Activated CD4-positive, alpha-beta memory T cell treated with anti-CD3 and anti-CD28 coated beads for 36 hours (primary cell): ENCODE measurements at regions not wholly inside any gene's neighbourhood (a gene's known extent, or its start where the extent isn't known, plus 50 kb on each side); places are given as distances from the start of the nearest gene placed in this dataset.

Experiments used
- CTCF ChIA-PET: fragments of 350-600 bp; sonication (Branson Sonifier 250); formaldehyde crosslinking; loops from one replicate; lab custom pipeline; 2021; ENCODE audit warnings: antibody characterized with exemption, inconsistent platforms; lab: Charles Lee
- POLR2A ChIA-PET: fragments of 350-600 bp; sonication (Branson Sonifier 250); formaldehyde crosslinking; loops from one replicate; lab custom pipeline; 2021; ENCODE audit warnings: antibody characterized with exemption; lab: Charles Lee
- DNase-seq: peaks from one replicate; pipeline ENCODE4 v3.0.0-alpha.2; 2020
- H3K27ac Mint-ChIP-seq: one replicate; pipeline ENCODE4 v1.8.0; 2021; ENCODE audit warnings: mixed read lengths
- H3K27me3 Mint-ChIP-seq: one replicate; pipeline ENCODE4 v1.8.0; 2021; ENCODE audit warnings: mixed read lengths
- H3K36me3 Mint-ChIP-seq: one replicate; pipeline ENCODE4 v1.8.0; 2021; ENCODE audit warnings: mixed read lengths
- H3K4me1 Mint-ChIP-seq: one replicate; pipeline ENCODE4 v1.8.0; 2021; ENCODE audit warnings: low read depth, mixed read lengths
- H3K4me3 Mint-ChIP-seq: one replicate; pipeline ENCODE4 v1.8.0; 2021; ENCODE audit warnings: mild to moderate bottlenecking, mixed read lengths
- H3K9me3 Mint-ChIP-seq: one replicate; pipeline ENCODE4 v1.8.0; 2021; ENCODE audit warnings: mixed read lengths
- intact Hi-C: fragments of 100-400 bp; cut with micrococcal nuclease; formaldehyde crosslinking; loops from one replicate; pipeline ENCODE4 v1.15.1; 2023

DNA sequence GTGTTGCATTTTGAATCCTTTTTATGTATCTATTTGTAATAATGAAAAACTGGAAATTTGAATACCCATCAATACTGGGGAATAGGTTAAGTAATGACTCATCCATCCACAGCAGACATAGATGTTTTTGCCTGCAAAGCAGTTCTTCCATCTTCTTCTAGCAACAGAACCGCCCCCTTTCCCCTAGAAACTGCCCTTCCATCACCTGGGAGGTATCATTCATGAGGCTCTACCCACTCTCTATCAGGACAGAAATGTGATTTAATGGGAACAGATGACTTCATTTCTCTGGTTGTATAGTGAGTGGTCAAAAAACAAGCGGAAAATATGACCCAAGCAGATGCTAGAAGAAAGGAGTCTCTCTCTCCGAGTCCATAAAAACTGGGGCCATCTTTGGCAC is 532.8 kb downstream of the UQCRFS1 start:
- Mint-ChIP-seq H3K4me1 (no peaks in the 10 kb centered on the region), H3K36me3 (no peaks in the 10 kb centered on the region), H3K4me3 (no peak overlapping the region), H3K9me3 (peaks cover 6% of the 10 kb centered on the region), H3K27ac (no peak overlapping the region), H3K27me3 (no peaks in the 10 kb centered on the region)
- ChIA-PET CTCF (no interaction called here), POLR2A (no interaction called here)
- intact Hi-C loops: no loop called here
- no peak for DNase-seq

DNA sequence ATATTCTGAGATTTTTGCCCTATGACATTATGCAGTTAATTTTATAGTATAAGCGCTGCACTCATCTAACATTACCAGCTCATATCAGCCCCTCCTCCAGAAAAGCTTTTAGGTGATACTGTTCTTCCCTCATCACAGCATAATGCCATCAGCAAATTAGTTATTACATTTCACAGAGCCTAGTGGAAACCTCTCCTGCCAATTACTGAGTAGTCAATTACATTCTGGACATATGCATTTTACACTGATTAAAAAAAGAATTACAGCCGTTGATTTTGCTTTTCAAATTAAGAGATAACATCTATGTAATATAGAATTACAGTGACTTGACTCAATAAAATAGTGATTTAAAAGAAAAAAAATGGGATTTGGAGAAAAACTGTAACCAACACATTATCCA is 542.1 kb downstream of the UQCRFS1 start:
- H3K4me3 Mint-ChIP-seq: no peak overlapping the region
- POLR2A ChIA-PET: no interaction called here
- intact Hi-C loops: no loop called here

DNA sequence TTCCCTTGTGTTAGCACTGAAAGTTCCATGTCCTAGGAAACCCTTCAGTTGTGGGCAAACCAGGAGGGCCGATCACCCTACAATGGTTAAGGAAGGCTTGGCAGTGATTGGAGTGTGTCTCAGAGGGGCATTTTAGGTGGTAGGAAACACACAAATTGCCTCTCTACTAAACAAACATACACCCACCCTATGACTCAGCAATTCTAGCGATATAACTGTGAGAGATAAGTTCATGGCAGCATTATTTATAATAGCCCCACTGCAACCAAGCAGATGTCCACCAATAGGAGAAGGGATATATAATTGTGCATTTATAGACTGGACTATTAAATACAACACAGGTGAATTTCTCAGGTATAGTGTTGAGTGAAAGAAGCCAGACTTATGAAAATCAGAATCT is 543.1 kb downstream of the UQCRFS1 start:
- Mint-ChIP-seq H3K36me3 (peaks cover 4% of the 10 kb centered on the region), H3K27ac (no peak overlapping the region), H3K9me3 (peaks cover 48% of the 10 kb centered on the region), H3K27me3 (no peaks in the 10 kb centered on the region), H3K4me1 (no peaks in the 10 kb centered on the region), H3K4me3 (no peak overlapping the region)
- POLR2A ChIA-PET: no interaction called here
- DNase-seq: no peak
- CTCF ChIA-PET: no interaction called here
- intact Hi-C loops: no loop called here

More for the DNA sequence above, 542.1 kb downstream of the UQCRFS1 start:
- CTCF ChIA-PET: no interaction called here
- DNase-seq: no peak
- Mint-ChIP-seq H3K27ac (no peak overlapping the region), H3K36me3 (peaks cover 4% of the 10 kb centered on the region), H3K9me3 (peaks cover 43% of the 10 kb centered on the region), H3K27me3 (no peaks in the 10 kb centered on the region), H3K4me1 (no peaks in the 10 kb centered on the region)

DNA sequence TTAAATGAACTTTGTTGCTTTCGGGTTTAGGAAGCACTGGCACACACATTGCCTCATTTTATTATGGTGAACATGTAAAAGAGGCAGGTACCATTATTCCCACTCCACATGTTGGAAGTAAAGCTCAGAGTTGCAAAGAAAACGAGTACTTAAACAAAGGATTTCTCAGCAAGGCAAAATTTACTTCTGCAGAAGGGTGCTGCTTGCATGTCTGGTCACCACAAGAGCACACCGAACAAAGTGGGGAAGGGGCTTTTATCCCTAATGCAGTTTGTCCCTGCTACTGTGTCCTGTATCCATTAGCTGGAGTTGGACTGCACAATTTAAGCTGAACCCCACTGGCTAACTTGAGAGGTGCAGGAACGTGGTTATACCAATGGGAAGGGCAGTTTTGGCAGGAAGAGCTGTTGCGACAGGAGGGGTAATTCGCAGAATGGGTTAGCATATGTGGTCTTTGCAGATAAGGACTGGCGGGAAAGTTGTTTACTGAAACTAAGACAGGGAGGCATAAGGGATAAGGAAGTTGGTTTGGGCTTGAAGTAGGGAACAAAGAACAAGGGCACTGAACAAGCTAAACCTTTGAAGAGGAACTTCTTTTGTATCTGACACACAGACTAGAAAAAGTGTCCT is 545.5 kb downstream of the UQCRFS1 start:
- no peaks in the 10 kb centered on the region for H3K4me1 Mint-ChIP-seq
- no peaks in the 10 kb centered on the region for H3K27me3 Mint-ChIP-seq
- H3K4me3 Mint-ChIP-seq: no peak overlapping the region
- H3K36me3 Mint-ChIP-seq: peaks cover 4% of the 10 kb centered on the region
- H3K27ac Mint-ChIP-seq: no peak overlapping the region
- no peak for DNase-seq
- peaks cover 49% of the 10 kb centered on the region for H3K9me3 Mint-ChIP-seq
- ChIA-PET POLR2A (no interaction called here), CTCF (no interaction called here)
- intact Hi-C loops: no loop called here

DNA sequence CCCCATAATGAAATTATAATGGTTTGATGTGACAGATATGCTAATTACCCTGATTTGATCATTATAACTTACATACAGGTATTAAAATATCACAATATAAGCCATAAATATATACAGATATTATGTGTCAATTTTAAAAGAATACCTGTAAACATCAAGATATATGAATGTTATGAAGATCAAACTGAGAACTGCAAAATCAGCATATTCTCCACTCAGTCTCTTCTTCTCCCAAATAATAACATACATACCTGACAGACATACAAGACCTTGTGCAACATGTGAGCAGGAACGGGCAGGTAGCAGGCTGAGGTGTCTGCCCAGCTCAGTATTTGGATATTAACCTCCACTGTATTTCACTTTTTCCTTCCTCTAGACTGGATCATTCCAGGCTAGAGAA is 547.2 kb downstream of the UQCRFS1 start:
- Mint-ChIP-seq H3K27ac (no peak overlapping the region), H3K36me3 (peaks cover 4% of the 10 kb centered on the region), H3K27me3 (no peaks in the 10 kb centered on the region), H3K4me1 (no peaks in the 10 kb centered on the region), H3K9me3 (peaks cover 51% of the 10 kb centered on the region), H3K4me3 (no peak overlapping the region)
- POLR2A ChIA-PET: no interaction called here
- intact Hi-C loops: no loop called here
- DNase-seq: no peak
- CTCF ChIA-PET: no interaction called here

DNA sequence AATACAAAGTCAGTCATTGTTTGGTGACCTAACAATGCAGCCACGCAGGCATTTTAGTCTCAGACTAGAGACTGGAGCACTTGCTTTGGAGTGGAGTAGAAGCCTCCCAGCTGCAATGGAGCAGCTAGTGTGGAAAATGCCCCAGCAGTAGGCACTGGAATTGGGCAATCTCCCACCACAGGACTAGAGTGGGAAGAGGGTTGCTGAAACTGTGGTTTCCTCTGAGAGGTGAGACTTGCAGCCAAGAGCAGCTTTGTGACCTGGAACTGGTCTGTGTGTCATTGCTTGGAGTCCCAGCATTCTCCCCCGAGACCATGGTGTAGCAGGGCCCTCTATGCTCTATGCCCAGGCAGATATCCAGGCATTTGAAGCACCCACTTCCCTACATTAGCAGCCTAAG is 556.3 kb downstream of the UQCRFS1 start:
- H3K9me3 Mint-ChIP-seq: peaks cover 38% of the 10 kb centered on the region
- CTCF ChIA-PET: no interaction called here
- no peak for DNase-seq
- H3K4me1 Mint-ChIP-seq: no peaks in the 10 kb centered on the region
- H3K27me3 Mint-ChIP-seq: no peaks in the 10 kb centered on the region
- H3K4me3 Mint-ChIP-seq: no peak overlapping the region
- intact Hi-C loops: no loop called here
- peaks cover 2% of the 10 kb centered on the region for H3K36me3 Mint-ChIP-seq
- no peak overlapping the region for H3K27ac Mint-ChIP-seq
- POLR2A ChIA-PET: no interaction called here

DNA sequence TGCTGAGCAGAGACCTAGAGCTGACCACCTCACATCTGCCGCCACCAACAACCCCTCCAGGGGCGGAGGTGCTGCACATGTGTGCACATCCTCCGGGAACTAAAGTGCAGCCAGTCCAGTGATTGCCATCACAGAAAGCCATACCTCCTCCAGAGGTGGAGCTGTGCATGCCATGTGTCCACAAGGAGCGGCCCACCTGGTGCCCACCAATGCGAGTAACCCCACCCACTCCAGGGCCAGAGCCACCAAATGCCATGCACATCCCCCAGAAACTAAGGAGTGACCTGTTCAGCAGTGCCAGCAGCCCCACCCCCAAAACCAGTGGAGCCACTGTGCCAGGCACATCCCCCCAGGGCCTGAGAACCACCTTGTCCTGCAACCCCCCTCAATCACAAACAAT is 557.9 kb downstream of the UQCRFS1 start:
- H3K36me3 Mint-ChIP-seq: peaks cover 2% of the 10 kb centered on the region
- intact Hi-C loops: no loop called here
- no peak for DNase-seq
- H3K4me3 Mint-ChIP-seq: no peak overlapping the region
- no peaks in the 10 kb centered on the region for H3K4me1 Mint-ChIP-seq
- no peaks in the 10 kb centered on the region for H3K27me3 Mint-ChIP-seq
- H3K9me3 Mint-ChIP-seq: peaks cover 36% of the 10 kb centered on the region
- POLR2A ChIA-PET: no interaction called here
- CTCF ChIA-PET: no interaction called here
- no peak overlapping the region for H3K27ac Mint-ChIP-seq

DNA sequence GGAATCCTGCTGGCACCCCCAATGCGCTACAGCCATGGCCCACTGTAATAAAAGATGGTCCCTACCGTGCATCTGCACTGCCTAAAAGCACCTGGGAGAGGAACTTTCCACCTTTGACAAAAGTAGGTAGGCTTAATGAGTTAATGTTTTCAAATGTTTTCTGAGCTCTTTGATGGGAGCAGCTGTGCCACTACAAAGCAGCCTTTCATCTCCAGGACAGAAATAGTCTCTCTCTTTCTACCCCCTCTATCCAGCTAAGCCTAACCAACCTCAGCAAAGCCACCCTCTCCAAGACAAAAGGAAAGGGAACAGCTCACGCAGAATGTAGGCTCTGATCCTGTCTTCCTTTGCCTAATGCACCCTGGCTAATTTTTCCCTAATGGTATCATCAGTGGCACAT is 560.2 kb downstream of the UQCRFS1 start:
- Mint-ChIP-seq H3K9me3 (peaks cover 21% of the 10 kb centered on the region), H3K27me3 (no peaks in the 10 kb centered on the region), H3K36me3 (peaks cover 2% of the 10 kb centered on the region), H3K27ac (no peak overlapping the region), H3K4me1 (no peaks in the 10 kb centered on the region), H3K4me3 (no peak overlapping the region)
- POLR2A ChIA-PET: no interaction called here
- intact Hi-C loops: no loop called here
- CTCF ChIA-PET: interaction anchor here (1.3 kb wide), 1 partner anchor 19 kb away, joined by 4 read pairs; no protein-coding TSS in a partner anchor
- no peak for DNase-seq

DNA sequence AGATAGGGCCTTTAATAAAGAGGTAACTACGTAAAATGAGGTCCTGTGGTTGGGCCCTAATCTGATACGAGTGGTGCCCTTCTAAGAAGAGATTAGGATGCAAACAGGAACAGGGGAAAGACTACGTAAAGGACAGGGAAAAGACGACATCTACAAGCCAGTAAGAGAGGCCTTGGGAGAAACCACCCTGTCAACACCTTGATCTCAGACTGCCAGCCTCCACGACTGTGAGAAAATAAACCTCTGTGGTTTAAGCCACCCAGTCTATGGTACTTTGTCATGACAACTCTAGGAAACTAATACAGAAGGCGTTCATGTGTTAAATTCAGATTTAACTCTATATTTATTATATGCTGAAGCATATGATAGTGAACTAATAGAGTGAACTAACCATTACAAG is 566.3 kb downstream of the UQCRFS1 start:
- no peaks in the 10 kb centered on the region for H3K27me3 Mint-ChIP-seq
- H3K27ac Mint-ChIP-seq: no peak overlapping the region
- intact Hi-C loops: no loop called here
- H3K36me3 Mint-ChIP-seq: no peaks in the 10 kb centered on the region
- H3K9me3 Mint-ChIP-seq: no peaks in the 10 kb centered on the region
- no peak for DNase-seq
- ChIA-PET POLR2A (no interaction called here), CTCF (no interaction called here)
- H3K4me3 Mint-ChIP-seq: no peak overlapping the region
- no peaks in the 10 kb centered on the region for H3K4me1 Mint-ChIP-seq

DNA sequence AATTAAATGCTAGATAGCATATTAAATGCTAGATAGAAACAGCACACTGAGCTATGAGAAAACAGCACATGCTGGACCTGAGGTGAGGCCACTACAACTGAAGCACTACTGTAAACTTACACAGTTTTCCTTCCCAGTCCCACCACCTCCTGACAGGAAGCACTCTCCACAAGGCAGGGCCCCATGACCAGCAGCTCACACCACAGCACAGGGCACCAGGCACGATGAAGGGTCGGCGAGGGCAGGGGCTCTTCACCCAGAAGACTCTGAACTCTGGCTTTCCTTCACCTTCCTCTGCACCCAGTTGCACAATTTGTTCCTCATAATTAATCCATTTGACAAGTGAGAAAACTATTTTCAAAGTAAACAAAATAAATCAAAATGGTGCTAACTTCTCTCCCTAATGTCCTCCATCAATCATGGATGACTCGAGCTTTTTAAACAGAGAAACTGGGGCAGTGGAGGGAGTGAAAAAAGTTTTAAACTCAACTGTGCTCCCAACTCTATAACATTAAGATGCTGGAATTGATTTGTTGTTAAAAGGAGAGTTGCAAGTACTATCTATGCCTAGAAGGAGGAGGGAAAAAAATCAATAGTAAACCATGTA is 568.7 kb downstream of the UQCRFS1 start:
- intact Hi-C loops: no loop called here
- Mint-ChIP-seq H3K27ac (no peak overlapping the region), H3K4me3 (no peak overlapping the region), H3K4me1 (no peaks in the 10 kb centered on the region), H3K36me3 (no peaks in the 10 kb centered on the region), H3K9me3 (no peaks in the 10 kb centered on the region), H3K27me3 (no peaks in the 10 kb centered on the region)
- CTCF ChIA-PET: no interaction called here
- DNase-seq: no peak
- POLR2A ChIA-PET: no interaction called here

DNA sequence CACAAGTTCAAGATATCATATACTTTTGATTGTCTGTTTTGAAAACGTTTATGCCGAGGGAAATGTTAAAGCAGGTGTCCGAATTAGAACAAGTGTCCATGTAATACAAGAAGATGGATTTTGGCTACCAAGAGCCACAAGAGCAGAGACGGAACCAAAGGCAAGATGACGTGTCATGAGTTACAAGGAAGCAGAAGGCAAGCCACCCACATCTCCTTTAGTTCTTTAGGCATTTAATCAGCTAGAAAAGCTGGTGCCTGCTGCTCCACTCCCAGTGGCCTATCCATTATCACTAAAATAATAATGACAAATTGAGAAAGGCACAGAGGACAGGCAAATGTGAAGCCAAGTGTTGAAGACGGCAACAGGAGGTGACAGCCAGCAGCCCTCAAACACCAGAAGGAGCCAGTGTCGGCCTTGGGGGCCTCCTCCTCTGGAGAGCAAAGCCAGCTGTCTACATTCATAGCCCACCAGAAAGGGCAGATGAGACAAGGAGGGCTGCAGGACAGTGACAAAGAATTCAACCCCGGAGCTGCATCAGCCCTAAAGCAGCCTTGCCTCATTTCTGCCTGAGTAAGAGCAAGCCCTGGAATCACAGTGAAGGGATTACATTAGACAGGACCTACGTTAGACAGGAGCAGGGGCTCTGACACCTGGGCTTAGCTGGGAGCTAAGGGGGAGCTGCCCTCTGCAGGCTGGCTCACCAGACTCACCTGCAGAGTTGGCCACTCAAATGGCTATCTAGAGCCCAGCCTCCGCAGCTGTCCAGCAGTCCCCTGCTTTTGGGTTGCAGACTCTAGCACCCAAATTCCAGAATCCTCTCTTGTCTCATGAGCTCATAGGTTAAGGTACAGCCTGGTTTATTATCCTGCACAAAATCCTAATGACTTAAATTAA is 569.9 kb downstream of the UQCRFS1 start:
- Mint-ChIP-seq H3K9me3 (no peaks in the 10 kb centered on the region), H3K4me3 (no peak overlapping the region), H3K4me1 (no peaks in the 10 kb centered on the region), H3K27ac (no peak overlapping the region), H3K27me3 (no peaks in the 10 kb centered on the region), H3K36me3 (no peaks in the 10 kb centered on the region)
- DNase-seq: no peak
- POLR2A ChIA-PET: no interaction called here
- CTCF ChIA-PET: no interaction called here
- intact Hi-C loops: no loop called here

DNA sequence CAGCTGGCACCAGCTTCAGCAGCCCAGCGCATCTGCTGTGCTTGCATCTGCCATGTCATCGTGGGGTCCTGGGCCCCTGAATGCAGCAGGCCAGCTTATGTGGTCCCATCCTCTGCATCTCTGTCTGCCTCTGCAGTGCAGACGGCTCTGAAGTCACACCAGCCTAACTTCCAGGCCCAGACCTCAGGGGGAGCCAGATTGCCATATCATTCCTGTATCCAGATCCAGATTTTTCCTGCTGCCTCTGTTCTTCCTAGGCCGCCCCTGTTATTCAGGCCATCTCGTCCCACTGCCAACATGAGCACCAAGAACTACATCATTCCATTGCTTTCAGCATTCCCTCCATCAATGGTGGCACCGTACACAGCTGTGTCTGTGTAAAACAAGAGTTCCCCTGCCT is 571.6 kb downstream of the UQCRFS1 start:
- Mint-ChIP-seq H3K4me3 (no peak overlapping the region), H3K36me3 (no peaks in the 10 kb centered on the region), H3K4me1 (no peaks in the 10 kb centered on the region), H3K27me3 (no peaks in the 10 kb centered on the region), H3K27ac (no peak overlapping the region), H3K9me3 (no peaks in the 10 kb centered on the region)
- ChIA-PET POLR2A (no interaction called here), CTCF (no interaction called here)
- intact Hi-C loops: no loop called here
- no peak for DNase-seq
